ENCODE measurements at regions not wholly inside any gene's neighbourhood (a gene's known extent, or its start where the extent isn't known, plus 50 kb on each side); places are given as distances from the start of the nearest gene placed in this dataset.

- Histone ChIP-seq H3K4me3 (no peak overlapping the region), H3K4me1 (peaks cover 0 to 21% (median 15%) of the 10 kb centered on the region in 4 donors), H3K27me3 (no peaks in the 10 kb centered on the region), H3K27ac (no peak overlapping the region), H3K9me3 (no peaks in the 10 kb centered on the region), H3K36me3 (no peaks in the 10 kb centered on the region)
- no peak for DNase-seq
- no peak for TF ChIP-seq POLR2A (IDR thresholded peaks at IDR 0.05)
- TF ChIP-seq CTCF (IDR thresholded peaks at IDR 0.05): no peak
- no peak for TF ChIP-seq POLR2AphosphoS5 (IDR thresholded peaks at IDR 0.05)
- TF ChIP-seq EP300 (IDR thresholded peaks at IDR 0.05): no peak
- WGBS, 2 donors: 64 to 75% methylated on average over 12 of the region's 12 CpGs
- intact Hi-C loops (cut with DNase I): loop anchor here (10.0 kb wide), 3 partner anchors 164 to 316 kb away; no protein-coding TSS in a partner anchor
Measured at GRCh38 chr6:6918216-6918983, 189.4 kb upstream of the RREB1 start.

- intact Hi-C loops (cut with DNase I): loop anchor here (10.0 kb wide), 3 partner anchors 164 to 316 kb away; no protein-coding TSS in a partner anchor
- 98% methylated on average over 2 of the region's 2 CpGs for WGBS, 2 donors
- H3K9me3 ChIP-seq: no peaks in the 10 kb centered on the region
- no peak overlapping the region for H3K27ac ChIP-seq
- no peaks in the 10 kb centered on the region for H3K36me3 ChIP-seq
- H3K27me3 ChIP-seq: no peaks in the 10 kb centered on the region
- H3K4me1 ChIP-seq: peaks cover 0 to 19% (median 15%) of the 10 kb centered on the region in 4 donors
- no peak overlapping the region for H3K4me3 ChIP-seq
- DNase-seq: no peak
- TF ChIP-seq CTCF (IDR thresholded peaks at IDR 0.05) (no peak), POLR2A (IDR thresholded peaks at IDR 0.05) (no peak), EP300 (IDR thresholded peaks at IDR 0.05) (no peak), POLR2AphosphoS5 (IDR thresholded peaks at IDR 0.05) (no peak)
Measured at GRCh38 chr6:6919173-6919572, 188.6 kb upstream of the RREB1 start.

- Histone ChIP-seq H3K9me3 (no peaks in the 10 kb centered on the region), H3K4me1 (peaks cover 0 to 16% (median 13%) of the 10 kb centered on the region in 4 donors), H3K27me3 (no peaks in the 10 kb centered on the region), H3K27ac (no peak overlapping the region), H3K4me3 (no peak overlapping the region), H3K36me3 (no peaks in the 10 kb centered on the region)
- intact Hi-C loops (cut with DNase I): no loop called here
- 64 to 74% methylated on average over 9 of the region's 9 CpGs for WGBS, 2 donors
- no peak for DNase-seq
- TF ChIP-seq CTCF (IDR thresholded peaks at IDR 0.05) (no peak), EP300 (IDR thresholded peaks at IDR 0.05) (no peak), POLR2A (IDR thresholded peaks at IDR 0.05) (no peak), POLR2AphosphoS5 (IDR thresholded peaks at IDR 0.05) (no peak)
Measured at GRCh38 chr6:6920114-6920986, 187.4 kb upstream of the RREB1 start.

- no peaks in the 10 kb centered on the region for H3K36me3 ChIP-seq
- TF ChIP-seq POLR2AphosphoS5 (IDR thresholded peaks at IDR 0.05): no peak
- TF ChIP-seq EP300 (IDR thresholded peaks at IDR 0.05): no peak
- TF ChIP-seq POLR2A (IDR thresholded peaks at IDR 0.05): no peak
- no peak for TF ChIP-seq CTCF (IDR thresholded peaks at IDR 0.05)
- 93 to 94% methylated on average over 7 of the region's 7 CpGs for WGBS, 2 donors
- H3K9me3 ChIP-seq: no peaks in the 10 kb centered on the region
- intact Hi-C loops (cut with DNase I): no loop called here
- no peak overlapping the region for H3K4me3 ChIP-seq
- H3K27ac ChIP-seq: no peak overlapping the region
- no peak for DNase-seq
- peaks cover 0 to 10% (median 9%) of the 10 kb centered on the region in 4 donors for H3K4me1 ChIP-seq
- H3K27me3 ChIP-seq: no peaks in the 10 kb centered on the region
Measured at GRCh38 chr6:6920987-6921313, 186.8 kb upstream of the RREB1 start.
